Astrocyte (in vitro differentiated cells and primary cell): ENCODE measurements at regions not wholly inside any gene's neighbourhood (a gene's known extent, or its start where the extent isn't known, plus 50 kb on each side); places are given as distances from the start of the nearest gene placed in this dataset.
A peak's percentile ranks its signal among the peaks of the same experiment; 100 is the strongest.

ENCODE experiments used
- DNase-seq: peaks from one replicate; pipeline ENCODE4 v3.0.0-alpha.2; 2010; ENCODE audit warnings: low read depth
- FAIRE-seq: peaks from 2 replicates; lab custom pipeline; 2011; peaks lifted over from hg19 to GRCh38; lab: Jason Lieb, UNC
- H2AFZ ChIP-seq: 2 replicates; pipeline ENCODE4 v1.6.0; 2012; ENCODE audit warnings: low read depth, low read length, inconsistent platforms
- H3K27ac ChIP-seq: 2 replicates; pipeline ENCODE4 v1.5.1; 2011; ENCODE audit warnings: low read depth, low read length, inconsistent platforms
- H3K27me3 ChIP-seq: 2 replicates; pipeline ENCODE4 v1.6.0; 2011; ENCODE audit warnings: low read length, inconsistent platforms; ENCODE audit not compliant: insufficient read depth
- H3K36me3 ChIP-seq: 2 replicates; pipeline ENCODE4 v1.5.1; 2011; ENCODE audit warnings: low read length, inconsistent platforms; ENCODE audit not compliant: insufficient read depth
- H3K4me1 ChIP-seq: 2 replicates; pipeline ENCODE4 v1.5.1; 2011; ENCODE audit warnings: low read length, inconsistent platforms; ENCODE audit not compliant: insufficient read depth
- H3K4me2 ChIP-seq: 2 replicates; pipeline ENCODE4 v1.6.0; 2012; ENCODE audit warnings: low read length, inconsistent platforms
- H3K4me3 ChIP-seq: 2 replicates; pipeline ENCODE4 v1.5.1; 2011; ENCODE audit warnings: low read depth, mild to moderate bottlenecking, low read length, inconsistent platforms; ENCODE audit not compliant: insufficient read depth
- H3K79me2 ChIP-seq: 2 replicates; pipeline ENCODE4 v1.6.0; 2012; ENCODE audit warnings: mild to moderate bottlenecking, low read length, inconsistent platforms; ENCODE audit not compliant: insufficient read depth
- H3K9ac ChIP-seq: 2 replicates; pipeline ENCODE4 v1.6.0; 2012; ENCODE audit warnings: mild to moderate bottlenecking, low read length, inconsistent platforms
- H3K9me3 ChIP-seq: 2 replicates; pipeline ENCODE4 v1.5.1; 2012; ENCODE audit warnings: low read depth, mild to moderate bottlenecking, low read length, inconsistent platforms; ENCODE audit not compliant: insufficient read depth
- H4K20me1 ChIP-seq: 2 replicates; pipeline ENCODE4 v1.6.0; 2012; ENCODE audit warnings: low read length, inconsistent platforms; ENCODE audit not compliant: insufficient read depth
- H3K27ac Mint-ChIP-seq: one replicate; pipeline ENCODE4 v1.8.0; 2021; ENCODE audit warnings: mild to moderate bottlenecking, mixed read lengths; ENCODE audit not compliant: unreplicated experiment
- H3K27me3 Mint-ChIP-seq: one replicate; pipeline ENCODE4 v1.8.0; 2021; ENCODE audit warnings: low read depth, mixed read lengths; ENCODE audit not compliant: unreplicated experiment
- H3K36me3 Mint-ChIP-seq: one replicate; pipeline ENCODE4 v1.8.0; 2021; ENCODE audit warnings: low read depth, mixed read lengths; ENCODE audit not compliant: unreplicated experiment
- H3K4me1 Mint-ChIP-seq: one replicate; pipeline ENCODE4 v1.8.0; 2021; ENCODE audit warnings: low read depth, mixed read lengths; ENCODE audit not compliant: unreplicated experiment
- H3K4me3 Mint-ChIP-seq: one replicate; pipeline ENCODE4 v1.8.0; 2021; ENCODE audit warnings: mild to moderate bottlenecking, moderate library complexity, mixed read lengths; ENCODE audit not compliant: unreplicated experiment
- H3K9me3 Mint-ChIP-seq: one replicate; pipeline ENCODE4 v1.8.0; 2021; ENCODE audit warnings: mild to moderate bottlenecking, mixed read lengths; ENCODE audit not compliant: unreplicated experiment
- EZH2 ChIP-seq: IDR thresholded peaks from 2 replicates; pipeline ENCODE4 v1.6.1; 2012; ENCODE audit warnings: mild to moderate bottlenecking, low read length, inconsistent platforms; ENCODE audit not compliant: insufficient read depth
- TF ChIP-seq, protein P1 (sequence below): IDR thresholded peaks from 2 replicates; pipeline ENCODE4 v1.5.1; 2011; ENCODE audit warnings: low read depth, mild to moderate bottlenecking, inconsistent platforms, low read length, moderate library complexity; ENCODE audit not compliant: insufficient read depth

DNA sequence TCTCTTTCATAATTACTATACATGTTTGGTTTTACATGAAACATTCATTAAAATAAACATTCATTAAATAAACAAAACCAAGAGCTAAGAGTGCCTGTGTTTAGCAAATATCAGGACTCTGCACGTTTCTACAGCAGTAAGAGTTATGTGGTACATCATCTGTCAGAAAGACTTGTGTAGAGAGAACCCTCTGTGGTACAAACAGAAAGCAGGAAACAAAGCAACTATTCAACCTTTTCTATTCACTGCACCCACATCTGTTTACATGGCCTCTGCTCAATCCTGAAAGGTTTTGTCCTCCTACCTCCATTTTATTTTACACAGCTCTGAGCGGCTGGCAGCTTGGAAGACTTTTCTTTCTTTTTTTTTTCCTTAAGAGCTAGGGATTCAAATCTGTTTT is 90.7 kb upstream of the PCDH18 start:
- no peaks in the 10 kb centered on the region for H3K79me2 ChIP-seq
- Mint-ChIP-seq H3K9me3 (no peaks in the 10 kb centered on the region), H3K4me3 (no peak overlapping the region), H3K27ac (no peak overlapping the region), H3K4me1 (peaks cover 6% of the 10 kb centered on the region), H3K36me3 (no peaks in the 10 kb centered on the region), H3K27me3 (no peaks in the 10 kb centered on the region)
- no peak overlapping the region for H3K4me2 ChIP-seq
- H3K4me3 ChIP-seq = no peak overlapping the region
- no peaks in the 10 kb centered on the region for H3K36me3 ChIP-seq
- H3K27ac ChIP-seq = no peak overlapping the region
- H3K4me1 ChIP-seq = no peaks in the 10 kb centered on the region
- no peaks in the 10 kb centered on the region for H4K20me1 ChIP-seq
- FAIRE-seq = no peak
- no peak overlapping the region for H3K9ac ChIP-seq
- H3K9me3 ChIP-seq = no peaks in the 10 kb centered on the region
- no peak for TF ChIP-seq EZH2
- TF ChIP-seq, protein P1, sequence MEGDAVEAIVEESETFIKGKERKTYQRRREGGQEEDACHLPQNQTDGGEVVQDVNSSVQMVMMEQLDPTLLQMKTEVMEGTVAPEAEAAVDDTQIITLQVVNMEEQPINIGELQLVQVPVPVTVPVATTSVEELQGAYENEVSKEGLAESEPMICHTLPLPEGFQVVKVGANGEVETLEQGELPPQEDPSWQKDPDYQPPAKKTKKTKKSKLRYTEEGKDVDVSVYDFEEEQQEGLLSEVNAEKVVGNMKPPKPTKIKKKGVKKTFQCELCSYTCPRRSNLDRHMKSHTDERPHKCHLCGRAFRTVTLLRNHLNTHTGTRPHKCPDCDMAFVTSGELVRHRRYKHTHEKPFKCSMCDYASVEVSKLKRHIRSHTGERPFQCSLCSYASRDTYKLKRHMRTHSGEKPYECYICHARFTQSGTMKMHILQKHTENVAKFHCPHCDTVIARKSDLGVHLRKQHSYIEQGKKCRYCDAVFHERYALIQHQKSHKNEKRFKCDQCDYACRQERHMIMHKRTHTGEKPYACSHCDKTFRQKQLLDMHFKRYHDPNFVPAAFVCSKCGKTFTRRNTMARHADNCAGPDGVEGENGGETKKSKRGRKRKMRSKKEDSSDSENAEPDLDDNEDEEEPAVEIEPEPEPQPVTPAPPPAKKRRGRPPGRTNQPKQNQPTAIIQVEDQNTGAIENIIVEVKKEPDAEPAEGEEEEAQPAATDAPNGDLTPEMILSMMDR = no peak
- no peak for DNase-seq
- no peak overlapping the region for H2AFZ ChIP-seq
- no peaks in the 10 kb centered on the region for H3K27me3 ChIP-seq

DNA sequence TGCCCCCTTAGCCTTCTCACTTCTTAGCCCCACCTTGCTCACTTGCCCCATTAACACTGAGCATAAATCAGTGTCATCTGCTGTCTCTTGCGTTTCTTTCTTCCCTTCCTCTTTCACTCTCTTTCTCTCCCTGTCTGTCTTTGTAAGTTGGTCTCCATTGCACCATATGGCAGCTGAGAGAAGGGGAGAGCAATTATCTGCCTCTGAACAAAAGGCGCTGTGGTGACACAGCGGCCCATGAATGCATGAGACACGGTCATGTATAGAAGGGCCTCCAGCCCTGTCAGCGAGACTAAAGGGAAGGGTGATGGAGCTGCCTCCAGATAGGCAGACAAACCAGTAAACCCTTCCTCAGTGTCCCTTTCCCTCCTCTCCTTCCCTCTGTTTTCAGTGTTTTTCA is 88.8 kb upstream of the PCDH18 start:
- Histone ChIP-seq H2AFZ (peak overlapping the region; percentile 64), H3K36me3 (no peaks in the 10 kb centered on the region), H3K9me3 (no peaks in the 10 kb centered on the region), H4K20me1 (no peaks in the 10 kb centered on the region), H3K27me3 (no peaks in the 10 kb centered on the region), H3K9ac (no peak overlapping the region), H3K79me2 (no peaks in the 10 kb centered on the region), H3K27ac (no peak overlapping the region), H3K4me2 (peak overlapping the region; percentile 23), H3K4me1 (no peaks in the 10 kb centered on the region), H3K4me3 (no peak overlapping the region)
- TF ChIP-seq EZH2 = no peak
- TF ChIP-seq, protein P1 = no peak
- Mint-ChIP-seq H3K27me3 (no peaks in the 10 kb centered on the region), H3K36me3 (no peaks in the 10 kb centered on the region), H3K4me3 (no peak overlapping the region), H3K4me1 (peaks cover 6% of the 10 kb centered on the region), H3K27ac (no peak overlapping the region), H3K9me3 (no peaks in the 10 kb centered on the region)
- DNase-seq (peak; percentile 8), FAIRE-seq (no peak)

DNA sequence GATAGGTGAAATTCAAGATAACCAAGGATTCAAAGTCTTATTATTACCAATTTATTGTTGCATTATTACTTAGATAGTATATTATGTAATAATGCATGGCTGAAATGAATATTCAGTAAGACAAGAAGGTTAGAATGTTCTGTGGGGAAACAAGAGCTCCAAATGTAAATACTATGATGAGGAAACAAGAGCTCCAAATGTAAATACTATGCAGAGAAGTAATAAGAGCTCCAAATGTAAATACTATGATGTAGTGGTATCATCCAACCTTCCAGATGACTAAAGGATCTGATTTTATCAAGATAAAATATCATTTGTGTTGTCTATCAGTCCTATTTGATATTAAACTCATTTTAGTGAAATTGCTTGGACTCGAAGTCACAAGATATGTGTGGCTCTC is 82.2 kb upstream of the PCDH18 start:
- Mint-ChIP-seq H3K27ac (no peak overlapping the region), H3K4me1 (peaks cover 8% of the 10 kb centered on the region), H3K36me3 (no peaks in the 10 kb centered on the region), H3K27me3 (no peaks in the 10 kb centered on the region), H3K9me3 (no peaks in the 10 kb centered on the region), H3K4me3 (no peak overlapping the region)
- H4K20me1 ChIP-seq = no peaks in the 10 kb centered on the region
- H3K9me3 ChIP-seq = no peaks in the 10 kb centered on the region
- H3K4me1 ChIP-seq = no peaks in the 10 kb centered on the region
- H3K9ac ChIP-seq = no peak overlapping the region
- no peak overlapping the region for H2AFZ ChIP-seq
- no peak overlapping the region for H3K4me3 ChIP-seq
- no peak overlapping the region for H3K4me2 ChIP-seq
- no peaks in the 10 kb centered on the region for H3K79me2 ChIP-seq
- H3K27me3 ChIP-seq = no peaks in the 10 kb centered on the region
- FAIRE-seq (no peak), DNase-seq (no peak)
- H3K36me3 ChIP-seq = no peaks in the 10 kb centered on the region
- no peak overlapping the region for H3K27ac ChIP-seq
- no peak for TF ChIP-seq EZH2
- TF ChIP-seq, protein P1 = no peak
